HCT116 (cell line): ENCODE measurements at regions not wholly inside any gene's neighbourhood (a gene's known extent, or its start where the extent isn't known, plus 50 kb on each side); places are given as distances from the start of the nearest gene placed in this dataset.

Experiments
- ATF3 ChIP-seq: IDR thresholded peaks from 2 replicates; pipeline ENCODE4 v1.6.1; 2012
- CEBPB ChIP-seq: IDR thresholded peaks from 2 replicates; pipeline ENCODE4 v1.6.1; 2012; ENCODE audit warnings: low read depth
- CTCF ChIP-seq, 3 experiments: fragments of 200-600 bp in 1 of 3; sonication (generic) in 1 of 3; IDR thresholded peaks in 2 of 3; conservative IDR thresholded peaks in 1 of 3; 2 replicates each; pipeline ENCODE4 v1.5.1; 2012 to 2017; ENCODE audit warnings: low read depth in 2 of 3, low read length in 2 of 3, antibody characterized with exemption in 1 of 3, borderline replicate concordance in 1 of 3, control low read depth in 1 of 3, mild to moderate bottlenecking in 1 of 3, mixed read lengths in 1 of 3, mixed run types in 1 of 3, moderate library complexity in 1 of 3; ENCODE audit not compliant: insufficient read depth in 1 of 3
- EZH2 ChIP-seq: fragments of 200-600 bp; sonication (generic); IDR thresholded peaks from 2 replicates; pipeline ENCODE4 v1.6.1; 2017; ENCODE audit warnings: antibody characterized with exemption, mixed run types
- EZH2phosphoT487 ChIP-seq: fragments of 200-600 bp; IDR thresholded peaks from 2 replicates; pipeline ENCODE4 v1.6.1; 2018; ENCODE audit warnings: antibody characterized with exemption, borderline replicate concordance
- JUND ChIP-seq: IDR thresholded peaks from 2 replicates; pipeline ENCODE4 v1.6.1; 2012
- MAX ChIP-seq: IDR thresholded peaks from 2 replicates; pipeline ENCODE4 v1.6.1; 2012
- POLR2A ChIP-seq: IDR thresholded peaks from 2 replicates; pipeline ENCODE4 v1.7.0; 2011; ENCODE audit warnings: borderline replicate concordance; ENCODE audit not compliant: insufficient read depth, insufficient read length; ENCODE audit errors: extremely low read depth
- POLR2AphosphoS5 ChIP-seq: IDR thresholded peaks from 2 replicates; pipeline ENCODE4 v1.6.1; 2011; ENCODE audit warnings: mild to moderate bottlenecking, low read depth, low read length, moderate library complexity
- RAD21 ChIP-seq: IDR thresholded peaks from 2 replicates; pipeline ENCODE4 v1.6.1; 2012; ENCODE audit warnings: low read depth, mild to moderate bottlenecking
- SIN3A ChIP-seq: IDR thresholded peaks from 2 replicates; pipeline ENCODE4 v1.6.1; 2012; ENCODE audit warnings: low read depth
- SP1 ChIP-seq: IDR thresholded peaks from 2 replicates; pipeline ENCODE4 v1.6.1; 2012; ENCODE audit warnings: low read depth
- ZNF274 ChIP-seq: fragments of 200-500 bp; sonication (Bioruptor generic); IDR thresholded peaks from 2 replicates; pipeline ENCODE4 v1.6.1; 2014; ENCODE audit warnings: mild to moderate bottlenecking, low read depth, low read length, inconsistent platforms

- TF ChIP-seq CTCF (IDR thresholded peaks at IDR 0.05 in 2 of 3, conservative IDR thresholded peaks at IDR 0.05 in 1 of 3; ENCODE audit: borderline replicate concordance in 1 of 3, insufficient read depth in 1 of 3, low read depth in 2 of 3, low read length in 2 of 3), result no peak
- TF ChIP-seq EZH2phosphoT487, result no peak
- no peak for TF ChIP-seq SIN3A
- no peak for TF ChIP-seq ZNF274
- TF ChIP-seq RAD21, result no peak
- no peak for TF ChIP-seq CEBPB
- TF ChIP-seq JUND, result no peak
- no peak for TF ChIP-seq SP1
- TF ChIP-seq POLR2AphosphoS5, result no peak
- TF ChIP-seq EZH2, result no peak
- TF ChIP-seq MAX, result no peak
- TF ChIP-seq POLR2A, result no peak
- TF ChIP-seq ATF3, result no peak
Measured at GRCh38 chr2:74076074-74076470, 71.6 kb downstream of the BOLA3 start.
